GM10266 (cell line): ENCODE measurements at regions not wholly inside any gene's neighbourhood (a gene's known extent, or its start where the extent isn't known, plus 50 kb on each side); places are given as distances from the start of the nearest gene placed in this dataset.

Source experiments
- DNase-seq: peaks from one replicate; pipeline ENCODE4 v3.0.0; 2012; ENCODE audit errors: extremely low spot score
- TF ChIP-seq, protein P1 (sequence below): IDR thresholded peaks from 2 replicates; pipeline ENCODE4 v1.5.1; 2012; ENCODE audit warnings: mild to moderate bottlenecking, low read depth; ENCODE audit not compliant: control insufficient read depth, insufficient read depth; ENCODE audit errors: missing control alignments

DNA sequence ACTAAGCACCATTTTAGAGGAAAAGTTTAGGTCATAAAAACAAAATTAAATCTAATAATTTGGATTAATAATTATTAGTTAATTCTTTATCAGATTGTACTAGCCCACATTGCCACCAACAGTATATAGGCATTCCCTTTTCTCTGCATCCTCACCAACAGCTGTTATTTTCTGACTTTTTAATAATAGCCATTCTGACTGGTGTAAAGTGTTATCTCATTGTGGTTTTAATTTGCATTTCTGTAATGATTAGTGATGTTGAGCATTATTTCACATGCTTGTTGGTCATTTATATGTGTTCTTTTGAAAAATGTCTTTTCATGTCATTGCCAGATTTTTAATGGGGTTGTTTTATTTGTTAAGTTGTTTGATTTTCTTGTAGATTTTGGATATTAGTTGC is 319.1 kb upstream of the SYNCRIP start:
- DNase-seq: no peak
- TF ChIP-seq, protein P1, sequence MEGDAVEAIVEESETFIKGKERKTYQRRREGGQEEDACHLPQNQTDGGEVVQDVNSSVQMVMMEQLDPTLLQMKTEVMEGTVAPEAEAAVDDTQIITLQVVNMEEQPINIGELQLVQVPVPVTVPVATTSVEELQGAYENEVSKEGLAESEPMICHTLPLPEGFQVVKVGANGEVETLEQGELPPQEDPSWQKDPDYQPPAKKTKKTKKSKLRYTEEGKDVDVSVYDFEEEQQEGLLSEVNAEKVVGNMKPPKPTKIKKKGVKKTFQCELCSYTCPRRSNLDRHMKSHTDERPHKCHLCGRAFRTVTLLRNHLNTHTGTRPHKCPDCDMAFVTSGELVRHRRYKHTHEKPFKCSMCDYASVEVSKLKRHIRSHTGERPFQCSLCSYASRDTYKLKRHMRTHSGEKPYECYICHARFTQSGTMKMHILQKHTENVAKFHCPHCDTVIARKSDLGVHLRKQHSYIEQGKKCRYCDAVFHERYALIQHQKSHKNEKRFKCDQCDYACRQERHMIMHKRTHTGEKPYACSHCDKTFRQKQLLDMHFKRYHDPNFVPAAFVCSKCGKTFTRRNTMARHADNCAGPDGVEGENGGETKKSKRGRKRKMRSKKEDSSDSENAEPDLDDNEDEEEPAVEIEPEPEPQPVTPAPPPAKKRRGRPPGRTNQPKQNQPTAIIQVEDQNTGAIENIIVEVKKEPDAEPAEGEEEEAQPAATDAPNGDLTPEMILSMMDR: no peak

GRCh38 chr6:85961125-85961524 is 318.4 kb upstream of the SYNCRIP start:
- no peak for DNase-seq
- TF ChIP-seq, protein P1: no peak

GRCh38 chr6:85948481-85948880 is 305.8 kb upstream of the SYNCRIP start:
- DNase-seq: no peak
- TF ChIP-seq, protein P1: no peak

DNA sequence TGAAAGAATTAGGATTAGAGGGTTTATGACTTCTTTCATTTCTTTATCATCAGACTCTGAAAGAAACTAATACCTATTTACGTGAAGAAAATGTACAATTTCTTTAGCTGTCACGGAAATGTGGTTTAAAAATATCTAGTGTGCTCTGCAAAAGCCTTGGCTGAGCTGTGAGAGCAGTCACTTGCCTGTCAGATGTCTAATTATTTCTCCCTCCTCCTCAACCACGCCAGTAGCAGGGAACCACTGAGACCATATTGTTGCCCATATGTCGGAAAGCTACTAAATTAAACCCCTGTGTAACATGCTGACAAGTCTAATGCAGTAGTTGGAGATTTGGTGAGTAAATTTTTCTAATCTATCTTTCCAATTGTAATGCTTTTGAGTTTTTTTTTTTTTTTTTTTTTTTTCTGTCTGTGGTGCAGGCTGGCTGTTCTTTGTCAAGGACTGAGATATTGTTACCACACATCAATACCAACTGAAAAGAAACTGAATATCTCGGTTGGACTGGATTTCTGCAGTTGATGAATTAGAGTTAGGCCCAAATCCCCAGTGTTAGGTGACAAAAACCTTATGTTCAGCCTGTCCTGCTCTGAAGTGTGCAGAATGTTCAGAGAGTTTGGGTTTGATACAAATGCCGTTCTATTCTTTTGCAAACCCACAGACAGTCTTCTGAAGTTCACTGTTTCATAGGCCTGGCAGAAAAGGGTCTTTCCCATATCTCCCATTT is 302.9 kb upstream of the SYNCRIP start:
- no peak for DNase-seq
- TF ChIP-seq, protein P1: no peak

- DNase-seq: no peak
- TF ChIP-seq, protein P1: no peak
Observed at GRCh38 chr6:85944776-85945175, 302.1 kb upstream of the SYNCRIP start.

DNA sequence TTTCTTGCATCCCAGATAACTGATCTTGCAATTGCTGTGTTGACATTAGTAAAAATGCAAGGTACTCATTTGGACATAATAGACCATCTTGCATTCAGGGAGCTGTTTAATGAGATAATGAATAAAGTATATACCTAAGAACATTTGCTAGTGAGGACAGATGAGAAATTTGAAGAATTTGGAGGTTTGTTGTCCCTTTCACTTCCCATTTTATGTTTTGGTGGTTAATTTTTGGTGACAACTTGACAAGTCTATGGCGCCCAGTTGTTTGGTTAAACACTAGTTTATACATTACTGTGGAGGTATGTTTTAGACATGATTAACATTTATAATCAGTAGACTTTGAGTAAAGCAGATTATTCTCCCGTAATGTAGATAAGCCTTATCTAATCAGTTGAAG is 300.2 kb upstream of the SYNCRIP start:
- TF ChIP-seq, protein P1: no peak
- no peak for DNase-seq

DNA sequence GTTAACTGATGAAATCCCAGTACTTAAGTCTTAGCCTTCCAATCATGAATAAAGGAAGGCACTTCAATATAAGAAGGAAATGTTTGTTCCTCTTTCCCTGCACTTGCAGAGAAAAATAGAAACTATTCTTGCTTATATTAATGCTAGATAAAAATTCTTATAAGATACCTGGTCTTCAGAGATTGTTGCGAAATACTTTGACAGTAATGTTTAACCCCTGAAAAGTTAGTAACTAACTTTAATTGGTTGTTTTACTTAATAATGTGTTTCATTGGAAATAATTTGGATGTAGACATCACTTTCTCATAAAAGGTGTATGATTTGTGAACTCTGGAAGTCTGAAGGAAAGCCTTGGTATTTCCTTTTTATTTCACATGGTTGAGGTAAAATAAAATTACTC is 294.2 kb upstream of the SYNCRIP start:
- no peak for DNase-seq
- TF ChIP-seq, protein P1: no peak
